HepG2 (cell line): ENCODE measurements at regions not wholly inside any gene's neighbourhood (a gene's known extent, or its start where the extent isn't known, plus 50 kb on each side); places are given as distances from the start of the nearest gene placed in this dataset.

Experiments used
- ATAC-seq: fragments of 200-7000 bp; cut with Tn5 transposase; 3 replicates; pipeline ENCODE4 v1.9.1; 2020; ENCODE audit warnings: mild to moderate bottlenecking, moderate library complexity
- BruUV-seq: library from RNA; stranded (reverse); fragments of 400-500 nt; replicated peaks from 2 replicates; lab custom pipeline; 2021; lab: Mats Ljungman, UMichigan
- CTCF ChIA-PET: fragments of 300-600 bp; formaldehyde crosslinking; extraction: SDS; loops from one replicate; lab custom pipeline; 2021; ENCODE audit warnings: low total read pairs, inconsistent platforms, low intra/inter-chr PET ratio; lab: Yijun Ruan, JAX
- POLR2A ChIA-PET: fragments of 350-600 bp; sonication (Branson Sonifier 250); formaldehyde crosslinking; loops from one replicate; lab custom pipeline; 2020; ENCODE audit warnings: antibody characterized with exemption, inconsistent platforms; lab: Yijun Ruan, JAX
- DNase-seq: peaks from one replicate; pipeline ENCODE4 v3.0.0-alpha.2; 2015; ENCODE audit warnings: low spot score
- FAIRE-seq: peaks from 3 replicates; lab custom pipeline; 2011; peaks lifted over from hg19 to GRCh38; lab: Jason Lieb, UNC
- H2AFZ ChIP-seq: one replicate; pipeline ENCODE4 v1.6.1; 2011; ENCODE audit warnings: low read length, inconsistent platforms
- H3K27ac ChIP-seq: fragments of 300-600 bp; 3 replicates; pipeline ENCODE4 v1.8.0; 2011; ENCODE audit warnings: mixed run types, mild to moderate bottlenecking, mixed read lengths, low read length, inconsistent platforms; ENCODE audit not compliant: insufficient read depth; ENCODE audit errors: extremely low read length
- H3K27me3 ChIP-seq, 2 experiments: fragments of 200-600 bp in 1 of 2; 2 replicates in 1 of 2; 3 replicates in 1 of 2; pipeline versions ENCODE4 v1.6.0 to v1.8.0; 2011; ENCODE audit warnings: low read length in 2 of 2, mild to moderate bottlenecking in 2 of 2, moderate library complexity in 2 of 2, inconsistent platforms in 1 of 2; ENCODE audit not compliant: insufficient read depth in 2 of 2, control insufficient read depth in 1 of 2
- H3K36me3 ChIP-seq, 2 experiments: fragments of 200-600 bp in 1 of 2; replicated peaks in 1 of 2; 2 replicates in 1 of 2; 3 replicates in 1 of 2; pipeline versions ENCODE4 v1.5.1 to v1.8.0; 2011; ENCODE audit warnings: low read length in 2 of 2, inconsistent platforms in 1 of 2; ENCODE audit not compliant: insufficient read depth in 2 of 2, control insufficient read depth in 1 of 2
- H3K4me1 ChIP-seq: 2 replicates; pipeline ENCODE4 v1.5.1; 2012; ENCODE audit warnings: low read length, inconsistent platforms; ENCODE audit not compliant: insufficient read depth
- H3K4me2 ChIP-seq: 2 replicates; pipeline ENCODE4 v1.6.0; 2011; ENCODE audit warnings: low read depth, low read length, inconsistent platforms
- H3K4me3 ChIP-seq, 3 experiments: fragments of 200-600 bp in 1 of 3; sonication (generic), shearing (Covaris generic) in 1 of 3; replicated peaks in 1 of 3; 2 replicates each; pipeline ENCODE4 v1.5.1; 2011 to 2016; ENCODE audit warnings: low read length in 3 of 3, inconsistent platforms in 2 of 3, low read depth in 2 of 3, mild to moderate bottlenecking in 2 of 3, control low read depth in 1 of 3, mixed read lengths in 1 of 3; ENCODE audit not compliant: insufficient read depth in 1 of 3
- H3K79me2 ChIP-seq: one replicate; pipeline ENCODE4 v1.6.1; 2011; ENCODE audit warnings: low read length, inconsistent platforms; ENCODE audit not compliant: insufficient read depth
- H3K9ac ChIP-seq: 2 replicates; pipeline ENCODE4 v1.6.0; 2011; ENCODE audit warnings: mild to moderate bottlenecking, low read depth, low read length, inconsistent platforms; ENCODE audit not compliant: insufficient read depth
- H3K9me3 ChIP-seq: 2 replicates; pipeline ENCODE4 v1.5.1; 2012; ENCODE audit warnings: mild to moderate bottlenecking, low read length
- H4K20me1 ChIP-seq: 2 replicates; pipeline ENCODE4 v1.6.0; 2011; ENCODE audit warnings: inconsistent platforms, mild to moderate bottlenecking, low read length, moderate library complexity; ENCODE audit not compliant: insufficient read depth
- ARNT2 ChIP-seq: sonication (generic); formaldehyde crosslinking; IDR thresholded peaks from 2 replicates; pipeline ENCODE4 v1.8.0; 2022; ENCODE audit warnings: mild to moderate bottlenecking, low read depth, missing genetic modification reagents, moderate library complexity
- GFI1 ChIP-seq: sonication (generic); formaldehyde crosslinking; IDR thresholded peaks from 2 replicates; pipeline ENCODE4 v1.5.0; 2020; ENCODE audit warnings: missing genetic modification reagents, mild to moderate bottlenecking, borderline replicate concordance
- MEF2D ChIP-seq: sonication (generic); formaldehyde crosslinking; IDR thresholded peaks from 2 replicates; pipeline ENCODE4 v1.5.1; 2020; ENCODE audit warnings: mild to moderate bottlenecking, missing genetic modification reagents
- NR3C1 ChIP-seq: sonication (generic); formaldehyde crosslinking; IDR thresholded peaks from 2 replicates; pipeline ENCODE4 v1.4.0; 2020; ENCODE audit warnings: missing genetic modification reagents
- SIN3B ChIP-seq: fragments of 150-350 bp; IDR thresholded peaks from 2 replicates; pipeline ENCODE4 v1.6.1; 2014; ENCODE audit warnings: low read length
- TMF1 ChIP-seq: sonication (generic); formaldehyde crosslinking; IDR thresholded peaks from 2 replicates; pipeline ENCODE4 v1.8.1; 2022; ENCODE audit warnings: low read depth, missing genetic modification reagents
- ZFP36L1 ChIP-seq: sonication (generic); formaldehyde crosslinking; IDR thresholded peaks from 2 replicates; pipeline ENCODE4 v1.8.0; 2022; ENCODE audit warnings: mild to moderate bottlenecking, missing genetic modification reagents, moderate library complexity
- ZGPAT ChIP-seq: IDR thresholded peaks from 2 replicates; pipeline ENCODE4 v1.6.1; 2016; ENCODE audit warnings: mild to moderate bottlenecking
- ZNF17 ChIP-seq: sonication (generic); formaldehyde crosslinking; IDR thresholded peaks from 2 replicates; pipeline ENCODE4 v1.5.0; 2020; ENCODE audit warnings: mild to moderate bottlenecking, missing genetic modification reagents
- ZNF564 ChIP-seq: sonication (generic); formaldehyde crosslinking; IDR thresholded peaks from 2 replicates; pipeline ENCODE4 v1.8.1; 2023; ENCODE audit warnings: mild to moderate bottlenecking, missing genetic modification reagents
- ZNF597 ChIP-seq: sonication (generic); formaldehyde crosslinking; IDR thresholded peaks from 2 replicates; pipeline ENCODE4 v1.5.0; 2020; ENCODE audit warnings: missing genetic modification reagents
- ZNF703 ChIP-seq: sonication (generic); formaldehyde crosslinking; IDR thresholded peaks from 2 replicates; pipeline ENCODE4 v1.5.1; 2020; ENCODE audit warnings: missing genetic modification reagents, mild to moderate bottlenecking, moderate library complexity, borderline replicate concordance
- ZNF713 ChIP-seq: sonication (generic); formaldehyde crosslinking; IDR thresholded peaks from 2 replicates; pipeline ENCODE4 v1.4.0; 2020; ENCODE audit warnings: mild to moderate bottlenecking, missing genetic modification reagents
- WGBS: methylation state at CpG from one replicate; pipeline ENCODE4 v1.1.6; 2017; ENCODE audit warnings: low lambda C conversion rate; 5-methylcytosine and 5-hydroxymethylcytosine counted together
- in situ Hi-C: cut with HindIII; loops from 2 replicates; pipeline ENCODE4 v1.10.0; 2017; ENCODE audit warnings: low pct_unique_long_range_greater_than_20kb; ENCODE audit not compliant: extremely low pct_ligation_motif_present
- intact Hi-C: fragments of 100-400 bp; cut with micrococcal nuclease; formaldehyde crosslinking; loops from one replicate; pipeline ENCODE4 v1.10.0; 2022; ENCODE audit not compliant: unreplicated experiment

GRCh38 chr12:22979854-22980469 lies 355.0 kb downstream of the ETNK1 start:
- H3K4me1 ChIP-seq: no peaks in the 10 kb centered on the region
- H3K27me3 ChIP-seq: peaks cover 1 to 2% of the 10 kb centered on the region in 2 experiments; a peak in 1 of 5 replicates
- no peak for DNase-seq
- FAIRE-seq: no peak
- ChIA-PET CTCF (no interaction called here), POLR2A (interaction anchor here (0.6 kb wide), 1 partner anchor 40 kb away, joined by 3 read pairs; no protein-coding TSS in a partner anchor)
- in situ Hi-C loops: no loop called here
- 5% methylated on average over 5 of the region's 5 CpGs for WGBS
- no peaks in the 10 kb centered on the region for H3K79me2 ChIP-seq
- no peak for ATAC-seq
- no peak overlapping the region for H3K4me2 ChIP-seq
- intact Hi-C loops: no loop called here
- H3K27ac ChIP-seq: no peak overlapping the region
- no TSS peak for BruUV-seq
- no peak overlapping the region for H3K9ac ChIP-seq
- H3K9me3 ChIP-seq: no peaks in the 10 kb centered on the region
- H3K36me3 ChIP-seq: no peaks in the 10 kb centered on the region
- no peak overlapping the region for H3K4me3 ChIP-seq
- no peaks in the 10 kb centered on the region for H4K20me1 ChIP-seq
- H2AFZ ChIP-seq: no peak overlapping the region
- TF ChIP-seq ZNF703 (CRISPR knock-in tag): no peak
- TF ChIP-seq ZNF597 (CRISPR knock-in tag): no peak
- no peak for TF ChIP-seq GFI1 (CRISPR knock-in tag)
- TF ChIP-seq SIN3B: no peak
- TF ChIP-seq ARNT2 (CRISPR knock-in tag): no peak
- no peak for TF ChIP-seq TMF1 (CRISPR knock-in tag)

GRCh38 chr12:22981711-22982110 lies 356.7 kb downstream of the ETNK1 start:
- no peak for FAIRE-seq

More at GRCh38 chr12:22981711-22982110, 356.7 kb downstream of the ETNK1 start:
- WGBS: 3% methylated on average over 3 of the region's 3 CpGs
- ChIA-PET POLR2A (no interaction called here), CTCF (no interaction called here)
- Histone ChIP-seq H3K36me3 (no peaks in the 10 kb centered on the region), H3K9me3 (no peaks in the 10 kb centered on the region), H2AFZ (no peak overlapping the region), H3K9ac (no peak overlapping the region), H4K20me1 (no peaks in the 10 kb centered on the region), H3K79me2 (no peaks in the 10 kb centered on the region), H3K27me3 (peaks cover 1 to 2% of the 10 kb centered on the region in 2 experiments; a peak in 1 of 5 replicates), H3K27ac (no peak overlapping the region), H3K4me2 (no peak overlapping the region), H3K4me1 (no peaks in the 10 kb centered on the region), H3K4me3 (no peak overlapping the region)
- intact Hi-C loops: no loop called here
- ATAC-seq: no peak; the same call in 2 of the 3 replicates
- BruUV-seq: no TSS peak
- no peak for TF ChIP-seq ZGPAT (CRISPR knock-in tag)
- TF ChIP-seq ZNF713 (CRISPR knock-in tag): no peak
- no peak for TF ChIP-seq NR3C1
- TF ChIP-seq ZNF564 (CRISPR knock-in tag): no peak
- TF ChIP-seq MEF2D: no peak
- TF ChIP-seq ZFP36L1 (CRISPR knock-in tag): no peak
- no peak for TF ChIP-seq ZNF17 (CRISPR knock-in tag)
- DNase-seq: no peak
- in situ Hi-C loops: no loop called here
